AG04450 (cell line): ENCODE measurements at regions not wholly inside any gene's neighbourhood (a gene's known extent, or its start where the extent isn't known, plus 50 kb on each side); places are given as distances from the start of the nearest gene placed in this dataset.
"Not testable (repeated sequence)": the region's sequence is repeated elsewhere in the genome, so short reads cannot be mapped to it uniquely, and the experiment has no call there.

Experiments
- CTCF ChIA-PET: fragments of 300-600, 350-600 bp; formaldehyde crosslinking; extraction: SDS; loops from one replicate; lab custom pipeline; 2022; ENCODE audit warnings: antibody characterized with exemption, inconsistent platforms; lab: Charles Lee
- POLR2A ChIA-PET: fragments of 350-600 bp; formaldehyde crosslinking; extraction: SDS; loops from one replicate; lab custom pipeline; 2021; ENCODE audit warnings: antibody characterized with exemption, inconsistent platforms; lab: Yijun Ruan, JAX
- DNase-seq: peaks from one replicate; pipeline ENCODE4 v3.0.0-alpha.2; 2011; ENCODE audit warnings: low read depth, low spot score
- H3K27ac ChIP-seq: one replicate; pipeline ENCODE4 v1.5.1; 2012; ENCODE audit warnings: low read depth, low read length, control low read depth
- H3K27me3 ChIP-seq: one replicate; pipeline ENCODE4 v1.6.0; 2012; ENCODE audit warnings: low read length; ENCODE audit not compliant: control insufficient read depth, insufficient read depth
- H3K4me3 ChIP-seq: 2 replicates; pipeline ENCODE4 v1.5.1; 2011; ENCODE audit warnings: mild to moderate bottlenecking, low read depth, low read length, control low read depth
- H3K9me3 ChIP-seq: 2 replicates; pipeline ENCODE4 v1.5.1; 2012; ENCODE audit warnings: low read length; ENCODE audit not compliant: control insufficient read depth, insufficient read depth
- TF ChIP-seq, protein P1 (sequence below): IDR thresholded peaks from 2 replicates; pipeline ENCODE4 v1.5.1; 2011; ENCODE audit warnings: low read depth, low read length, control low read depth, inconsistent platforms

- H3K27me3 ChIP-seq = no peaks in the 10 kb centered on the region
- ChIA-PET POLR2A (no interaction called here), CTCF (interaction anchor here (0.6 kb wide), 1 partner anchor 457 kb away, joined by 3 read pairs; no protein-coding TSS in a partner anchor)
- no peak overlapping the region for H3K4me3 ChIP-seq
- H3K9me3 ChIP-seq = no peaks in the 10 kb centered on the region
- no peak overlapping the region for H3K27ac ChIP-seq
- TF ChIP-seq, protein P1, sequence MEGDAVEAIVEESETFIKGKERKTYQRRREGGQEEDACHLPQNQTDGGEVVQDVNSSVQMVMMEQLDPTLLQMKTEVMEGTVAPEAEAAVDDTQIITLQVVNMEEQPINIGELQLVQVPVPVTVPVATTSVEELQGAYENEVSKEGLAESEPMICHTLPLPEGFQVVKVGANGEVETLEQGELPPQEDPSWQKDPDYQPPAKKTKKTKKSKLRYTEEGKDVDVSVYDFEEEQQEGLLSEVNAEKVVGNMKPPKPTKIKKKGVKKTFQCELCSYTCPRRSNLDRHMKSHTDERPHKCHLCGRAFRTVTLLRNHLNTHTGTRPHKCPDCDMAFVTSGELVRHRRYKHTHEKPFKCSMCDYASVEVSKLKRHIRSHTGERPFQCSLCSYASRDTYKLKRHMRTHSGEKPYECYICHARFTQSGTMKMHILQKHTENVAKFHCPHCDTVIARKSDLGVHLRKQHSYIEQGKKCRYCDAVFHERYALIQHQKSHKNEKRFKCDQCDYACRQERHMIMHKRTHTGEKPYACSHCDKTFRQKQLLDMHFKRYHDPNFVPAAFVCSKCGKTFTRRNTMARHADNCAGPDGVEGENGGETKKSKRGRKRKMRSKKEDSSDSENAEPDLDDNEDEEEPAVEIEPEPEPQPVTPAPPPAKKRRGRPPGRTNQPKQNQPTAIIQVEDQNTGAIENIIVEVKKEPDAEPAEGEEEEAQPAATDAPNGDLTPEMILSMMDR = no peak
- DNase-seq = no peak
Measured at GRCh38 chr6:150306290-150306689, 62.5 kb upstream of the IYD start.

- TF ChIP-seq, protein P1 = no peak
- no peak for DNase-seq
- ChIA-PET CTCF (no interaction called here), POLR2A (no interaction called here)
- Histone ChIP-seq H3K27ac (no peak overlapping the region), H3K9me3 (no peaks in the 10 kb centered on the region), H3K4me3 (no peak overlapping the region), H3K27me3 (no peaks in the 10 kb centered on the region)
Measured at GRCh38 chr6:150307520-150307919, 61.3 kb upstream of the IYD start.

- no peak overlapping the region for H3K4me3 ChIP-seq
- no peaks in the 10 kb centered on the region for H3K27me3 ChIP-seq
- no peak for DNase-seq
- no peak overlapping the region for H3K27ac ChIP-seq
- ChIA-PET POLR2A (no interaction called here), CTCF (no interaction called here)
- TF ChIP-seq, protein P1 = no peak
- H3K9me3 ChIP-seq = no peaks in the 10 kb centered on the region
Measured at GRCh38 chr6:150308812-150309645, 59.8 kb upstream of the IYD start.

DNA sequence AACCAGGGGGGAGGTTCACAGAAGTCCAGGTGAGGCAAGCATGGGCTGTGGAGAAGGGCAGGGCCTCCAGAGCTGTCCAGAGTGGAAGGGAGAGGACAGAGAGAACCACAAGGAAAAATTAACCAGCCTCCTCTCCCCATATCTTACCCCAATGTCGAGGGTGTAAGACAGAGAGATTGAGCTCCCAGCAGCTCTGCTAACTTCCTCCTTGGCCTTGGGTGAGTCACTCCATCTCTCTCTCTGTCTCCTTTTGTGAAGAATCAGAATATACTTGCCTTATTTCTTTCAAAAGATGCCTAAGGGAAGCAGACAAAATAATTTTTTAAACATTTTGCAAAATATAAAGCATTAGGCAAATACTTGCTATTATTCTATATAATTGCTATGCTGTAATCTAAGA lies 58.3 kb upstream of the IYD start:
- CTCF ChIA-PET = interaction anchor here (0.6 kb wide), 1 partner anchor 240 kb away, joined by 4 read pairs; no protein-coding TSS in a partner anchor
- no peak for DNase-seq

DNA sequence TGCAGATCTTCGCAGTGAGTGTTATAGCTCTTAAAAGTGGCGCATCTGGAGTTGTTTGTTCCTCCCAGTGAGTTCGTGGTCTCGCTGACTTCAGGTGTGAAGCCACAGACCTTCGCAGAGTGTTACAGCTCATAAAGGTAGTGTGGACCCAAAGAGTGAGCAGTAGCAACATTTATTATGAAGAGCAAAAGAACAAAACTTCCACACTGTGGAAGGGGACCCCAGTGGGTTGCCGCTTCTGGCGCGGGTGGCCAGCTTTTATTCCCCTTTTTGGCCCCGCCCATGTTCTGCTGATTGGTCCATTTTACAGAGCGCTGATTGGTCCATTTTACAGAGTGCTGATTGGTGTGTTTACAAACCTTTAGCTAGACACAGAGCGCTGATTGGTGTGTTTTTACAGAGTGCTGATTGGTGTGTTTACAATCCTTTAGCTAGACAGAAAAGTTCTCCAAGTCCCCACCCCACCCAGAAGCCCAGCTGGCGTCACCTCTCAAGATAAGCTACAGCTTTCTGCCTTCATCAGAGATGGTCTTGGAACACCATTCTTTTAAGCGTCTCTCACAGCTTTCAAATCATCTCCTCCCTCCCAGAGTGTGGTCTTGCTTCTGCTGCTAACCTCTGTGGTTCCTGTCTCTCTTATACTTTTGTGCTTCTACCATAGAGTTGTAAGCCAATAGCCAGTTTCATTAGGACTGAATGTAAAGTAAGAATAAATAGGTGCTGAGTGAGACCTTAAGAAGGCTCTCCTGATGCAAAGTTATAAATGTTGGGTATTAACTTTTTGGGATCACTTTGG lies 57.5 kb upstream of the IYD start:
- H3K27ac ChIP-seq, H3K4me3 ChIP-seq, POLR2A ChIA-PET, DNase-seq, H3K27me3 ChIP-seq, H3K9me3 ChIP-seq: not testable (repeated sequence)
- CTCF ChIA-PET = interaction anchor here (0.6 kb wide), 1 partner anchor 240 kb away, joined by 4 read pairs; no protein-coding TSS in a partner anchor

More for the DNA sequence above, 58.3 kb upstream of the IYD start:
- no peaks in the 10 kb centered on the region for H3K27me3 ChIP-seq
- TF ChIP-seq, protein P1 = no peak
- H3K9me3 ChIP-seq = no peaks in the 10 kb centered on the region
- POLR2A ChIA-PET = no interaction called here
- no peak overlapping the region for H3K27ac ChIP-seq
- no peak overlapping the region for H3K4me3 ChIP-seq
